COLO668 (cell line): ENCODE measurements at regions not wholly inside any gene's neighbourhood (a gene's known extent, or its start where the extent isn't known, plus 50 kb on each side); places are given as distances from the start of the nearest gene placed in this dataset.

Experiments
- DNase-seq: peaks from one replicate; lab custom pipeline; 2025; ENCODE audit not compliant: unreplicated experiment; lab: John Stamatoyannopoulos, UW

DNA sequence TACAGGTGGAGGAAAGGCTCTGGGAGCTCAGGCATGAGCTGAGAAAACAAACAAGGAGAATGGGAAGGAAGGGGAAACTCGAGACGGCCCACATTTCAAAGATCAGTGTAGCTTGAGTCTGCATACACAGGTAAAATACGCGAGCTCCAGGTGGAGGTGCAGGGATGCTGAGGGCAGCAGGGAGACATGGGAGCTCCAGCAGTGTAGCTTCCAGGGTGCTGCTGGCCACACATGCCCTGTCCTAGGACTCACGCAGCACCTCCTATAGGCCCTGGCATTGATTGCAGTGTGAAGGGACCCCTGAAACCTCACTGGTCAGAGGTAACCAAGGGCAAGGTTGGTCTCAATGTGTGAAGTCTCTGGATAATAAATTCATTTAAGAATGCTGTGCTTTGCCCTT, 362.8 kb upstream of the HS6ST1 start:
- DNase-seq: no peak

DNA sequence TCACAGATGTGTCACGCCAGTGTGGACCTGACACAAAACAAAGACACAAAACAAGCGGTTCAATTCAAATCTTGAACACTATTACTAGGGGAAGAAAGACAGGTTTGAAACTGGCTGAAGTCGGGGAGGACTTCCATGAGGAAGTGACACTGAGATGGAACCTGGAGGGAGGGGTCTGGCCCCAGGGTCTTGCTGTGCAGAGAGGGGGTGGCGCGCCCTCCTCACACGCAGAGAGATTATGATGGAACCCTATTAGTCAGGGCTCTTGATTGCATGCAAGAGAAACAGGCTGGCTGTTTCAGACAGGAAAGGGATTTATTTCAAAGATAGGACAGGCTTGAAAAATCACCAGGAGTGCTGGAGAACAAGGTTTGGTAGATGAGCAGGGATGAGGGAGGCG, 363.6 kb upstream of the HS6ST1 start:
- DNase-seq: no peak

DNA sequence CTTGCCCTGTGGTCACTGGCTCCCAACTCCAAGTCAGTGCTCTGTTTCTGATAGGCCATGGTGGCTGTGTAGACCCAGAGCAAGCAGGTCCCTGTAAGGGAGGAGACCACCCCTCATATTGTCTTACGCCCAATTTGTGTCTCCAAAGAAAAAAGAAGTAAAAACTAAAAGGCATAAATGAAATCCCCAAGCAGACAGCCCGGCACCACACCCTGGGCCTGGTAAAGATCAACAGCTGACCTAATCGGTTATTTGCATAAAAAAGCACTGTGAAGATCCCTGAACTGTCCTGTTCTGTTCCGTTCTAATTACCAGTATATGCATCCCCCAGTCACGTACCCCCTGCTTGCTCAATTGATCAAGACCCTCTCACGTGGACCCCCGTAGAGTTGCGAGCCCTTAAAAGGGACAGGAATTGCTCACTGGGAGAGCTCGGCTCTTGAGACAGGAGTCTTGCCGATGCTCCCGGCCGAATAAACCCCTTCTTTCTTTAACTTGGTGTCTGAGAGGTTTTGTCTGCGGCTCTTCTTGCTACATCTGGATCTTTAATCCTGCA, 364.1 kb upstream of the HS6ST1 start:
- no peak for DNase-seq

DNA sequence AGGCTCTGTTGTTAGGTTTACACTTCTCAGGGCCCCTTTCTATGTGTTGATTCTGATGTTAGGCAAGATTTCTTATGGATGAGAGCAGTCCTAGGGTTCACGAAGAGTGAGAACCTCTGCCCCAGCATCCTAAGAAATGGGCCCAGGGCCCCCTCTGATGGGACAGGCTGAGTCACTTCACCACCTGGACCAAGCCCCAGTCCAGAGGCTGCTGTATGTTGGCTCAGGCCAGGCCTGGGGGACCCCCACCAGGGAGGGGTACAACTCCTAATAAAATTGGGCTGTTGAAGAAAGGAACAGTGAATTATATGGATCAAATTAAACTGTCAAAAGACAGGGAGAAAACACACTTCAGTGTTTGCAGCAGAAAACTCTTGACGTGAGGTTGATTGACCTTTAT, 365.9 kb upstream of the HS6ST1 start:
- no peak for DNase-seq

DNA sequence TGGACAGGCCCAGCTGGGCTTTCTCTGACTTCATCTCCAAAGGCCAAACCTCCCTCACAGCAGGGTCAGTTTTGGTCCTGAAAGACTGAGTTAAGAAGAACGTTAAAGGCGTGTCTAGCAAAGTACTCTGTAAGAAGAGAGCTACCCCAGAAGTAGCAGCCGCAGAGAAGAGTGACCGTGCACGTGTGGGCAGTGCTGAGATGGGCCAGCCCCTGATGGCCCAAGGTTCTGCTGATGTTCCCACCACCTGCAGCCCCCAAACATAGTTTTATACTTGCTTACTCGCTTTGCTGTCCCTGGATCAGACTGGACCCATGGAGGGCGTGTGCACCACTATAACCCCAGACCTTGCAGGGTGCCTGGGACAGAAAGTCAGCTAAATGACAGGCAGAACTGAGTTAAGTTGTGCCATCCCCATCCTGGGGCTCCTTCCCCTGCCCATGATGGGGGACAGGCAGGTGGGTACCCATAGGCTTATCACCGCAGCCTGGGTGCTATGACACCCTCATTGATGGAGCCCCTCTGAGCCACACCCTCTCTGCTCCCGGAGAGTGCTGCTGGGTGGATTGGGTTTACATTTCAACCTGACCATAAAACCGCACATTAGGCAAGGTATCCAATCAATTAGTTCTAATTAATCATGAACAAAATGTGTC, 367.3 kb upstream of the HS6ST1 start:
- no peak for DNase-seq

DNA sequence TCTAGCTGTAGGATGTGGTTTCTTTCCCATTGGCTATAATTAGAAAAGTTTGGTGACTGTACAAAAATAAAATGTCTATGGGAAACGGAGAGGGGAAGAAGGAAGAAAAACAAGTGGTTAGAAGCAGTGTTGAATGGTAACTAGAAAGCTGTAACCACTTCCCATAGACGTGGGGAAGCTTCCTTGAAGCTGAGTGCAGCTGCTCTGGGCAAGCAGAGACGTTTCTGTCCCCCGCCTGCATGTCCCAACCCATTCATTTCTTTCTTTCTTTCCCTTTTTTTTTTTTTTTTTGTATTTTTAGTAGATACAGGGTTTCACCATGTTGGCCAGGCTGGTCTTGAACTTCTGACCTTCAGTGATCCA, 367.8 kb upstream of the HS6ST1 start:
- no peak for DNase-seq

DNA sequence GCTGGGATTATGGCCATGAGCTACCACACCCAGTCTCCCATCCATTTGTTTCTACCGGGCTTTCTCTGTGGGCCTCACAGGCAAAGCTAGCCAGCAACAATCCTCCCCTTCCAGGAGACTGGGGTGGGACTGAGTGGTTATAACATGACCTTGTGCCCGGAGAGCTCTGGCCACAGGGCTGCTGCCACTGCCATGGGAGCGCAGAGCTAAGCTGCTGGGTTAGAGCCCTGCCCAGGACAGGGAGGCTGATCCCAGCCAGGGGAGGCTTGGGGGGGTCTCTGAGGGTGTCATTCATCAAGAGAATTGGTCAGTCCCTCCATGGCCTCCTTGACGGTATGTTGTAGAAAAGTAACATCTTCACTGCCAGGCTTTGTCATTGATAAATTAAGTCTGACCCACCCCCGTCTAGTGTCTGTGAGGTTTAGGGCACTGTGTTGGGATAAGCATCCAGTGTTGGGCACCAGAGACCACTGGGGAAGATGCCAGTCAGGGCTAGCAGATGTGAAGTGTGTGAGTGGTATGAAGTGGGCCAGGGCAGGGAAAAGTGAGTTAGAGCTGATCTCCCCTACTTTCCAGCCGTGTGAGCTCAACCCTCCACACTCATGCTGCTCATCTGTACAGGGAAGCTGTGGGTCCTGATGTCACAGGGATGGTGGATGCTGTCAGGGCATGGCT, 368.4 kb upstream of the HS6ST1 start:
- DNase-seq: no peak

DNA sequence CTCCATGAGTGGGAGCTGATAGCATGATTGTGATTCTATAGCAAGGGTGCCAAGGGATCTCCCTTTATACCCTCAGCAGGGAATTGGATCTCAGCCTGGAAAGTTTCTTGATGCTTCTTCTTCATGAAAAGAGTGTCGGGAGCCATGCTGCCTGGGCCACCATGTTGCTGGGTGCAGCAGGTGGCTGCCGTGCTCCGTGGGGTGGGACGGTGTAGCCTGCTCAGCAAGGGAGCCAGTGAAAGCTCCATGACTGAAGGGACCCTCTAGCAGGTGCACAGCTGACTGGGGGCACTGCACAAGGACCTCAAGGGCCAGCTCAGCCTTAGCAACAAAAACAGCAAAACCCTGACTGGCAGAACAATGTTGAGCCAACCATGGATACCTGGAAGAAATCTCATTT, 368.9 kb upstream of the HS6ST1 start:
- DNase-seq: no peak

DNA sequence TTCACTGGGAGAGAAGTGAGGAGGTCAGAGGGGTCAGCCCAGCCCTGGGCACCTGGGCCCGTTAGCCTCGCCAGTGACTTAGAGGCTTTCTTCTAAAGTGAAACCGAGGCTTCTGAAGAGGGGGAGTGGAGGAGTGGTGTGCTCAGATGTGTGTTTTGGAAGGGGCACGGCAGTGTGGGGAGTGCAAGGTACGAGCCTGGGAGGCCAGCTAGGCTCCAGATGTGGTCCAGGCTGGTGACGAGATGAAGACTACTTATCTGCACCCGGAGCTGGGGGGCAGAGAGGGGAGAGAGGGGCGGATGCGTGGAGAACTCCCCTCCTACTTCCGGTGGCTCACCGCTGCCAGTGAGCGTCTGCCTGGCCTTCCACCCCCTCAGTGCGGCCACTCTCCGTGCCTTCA, 371.3 kb upstream of the HS6ST1 start:
- DNase-seq: no peak

DNA sequence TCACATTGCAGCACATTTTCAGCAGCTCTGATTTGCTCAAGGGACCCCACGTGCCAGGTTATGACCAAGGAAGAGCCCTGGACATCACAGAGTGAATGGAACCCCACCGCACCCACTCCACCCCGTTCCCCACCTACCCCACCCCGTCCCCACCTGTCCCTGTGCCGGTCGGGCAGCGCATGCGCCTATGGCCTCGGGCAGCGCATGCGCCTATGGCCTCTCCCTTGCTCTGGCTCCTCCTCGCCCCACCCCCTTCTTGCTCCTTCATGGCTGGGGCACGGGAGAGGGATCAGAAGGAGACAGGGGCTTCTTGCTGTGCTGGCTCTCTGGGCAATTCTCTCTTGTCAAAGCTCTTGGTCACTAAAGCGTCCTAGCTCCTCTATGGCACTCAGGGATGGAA, 371.8 kb upstream of the HS6ST1 start:
- DNase-seq: no peak

DNA sequence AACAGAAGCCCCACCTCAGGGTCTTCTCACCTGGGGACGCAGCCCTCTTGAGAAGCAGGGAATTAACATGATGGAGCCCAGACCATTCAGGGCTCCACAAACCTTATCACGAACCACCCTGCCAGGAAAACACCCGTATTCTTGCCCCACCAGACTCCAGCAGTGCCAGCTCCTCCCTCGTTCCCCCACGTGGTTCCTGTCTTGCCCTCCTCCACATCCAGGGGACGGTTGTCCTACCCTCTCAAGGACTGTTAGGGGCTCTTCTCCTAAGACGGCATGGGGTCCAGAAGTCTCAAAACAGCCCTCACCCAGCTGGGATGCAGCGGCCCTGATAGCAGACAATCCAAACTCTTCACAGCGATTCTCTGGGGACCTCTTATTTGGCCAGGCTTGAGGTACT, 372.2 kb upstream of the HS6ST1 start:
- no peak for DNase-seq

DNA sequence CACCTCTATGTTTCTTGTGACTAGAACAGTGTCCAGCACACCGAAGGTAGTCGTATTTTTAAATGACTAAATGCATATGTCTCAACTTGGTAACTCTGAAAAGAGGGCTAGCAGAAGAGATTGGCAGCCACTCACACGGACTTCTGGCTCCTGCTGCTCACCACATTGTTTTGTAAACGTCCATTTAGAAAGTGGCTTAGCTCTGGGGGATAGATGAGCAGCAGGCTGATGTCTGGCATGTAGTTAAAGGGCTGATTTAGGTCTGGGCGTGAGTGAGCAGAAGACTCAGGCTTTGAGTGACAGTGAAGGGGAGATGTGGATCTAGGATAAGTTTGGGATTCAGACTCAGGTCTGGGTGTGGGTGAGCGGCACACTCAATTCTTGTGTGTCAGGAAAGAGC, 372.9 kb upstream of the HS6ST1 start:
- DNase-seq: no peak

DNA sequence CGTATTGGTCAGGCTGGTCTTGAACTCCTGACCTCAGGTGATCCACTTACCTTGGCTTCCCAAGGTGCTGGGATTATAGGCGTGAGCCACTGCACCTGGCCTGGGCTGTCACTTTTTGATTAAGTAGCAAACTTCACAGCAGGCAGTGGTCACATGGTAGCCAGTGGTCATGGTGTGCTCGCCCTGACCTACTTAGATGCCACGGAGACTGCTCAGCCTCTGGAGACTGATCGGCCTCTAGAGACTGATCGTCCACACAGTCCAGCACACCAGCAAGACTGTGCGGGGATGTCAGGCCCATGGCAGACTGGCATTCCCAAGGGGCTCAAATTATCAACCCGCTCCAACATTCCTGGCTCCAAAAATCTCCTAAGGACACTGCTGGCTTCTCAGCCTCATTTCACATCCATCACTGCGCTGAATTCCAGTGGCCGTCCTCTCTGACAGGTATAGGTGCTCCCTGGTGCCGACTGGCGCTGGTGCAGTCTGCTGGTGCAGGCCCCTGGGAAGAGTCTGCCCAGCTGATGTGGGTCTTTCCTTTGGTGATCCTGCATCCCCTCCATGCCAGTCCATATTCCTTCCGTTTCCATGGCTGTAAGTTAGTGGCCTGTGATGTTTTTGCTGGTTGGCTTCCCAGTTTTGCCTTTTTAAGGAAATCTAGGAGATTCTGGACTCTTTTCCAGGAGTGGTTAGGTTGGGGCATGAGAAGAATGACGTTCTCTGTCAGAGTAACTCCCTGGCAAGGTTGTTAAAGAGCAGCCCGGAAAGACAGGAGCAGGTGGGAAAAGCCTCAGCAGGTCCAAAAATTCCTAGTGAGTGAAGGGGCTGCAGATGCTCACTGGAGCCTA, 374.5 kb upstream of the HS6ST1 start:
- DNase-seq: no peak

DNA sequence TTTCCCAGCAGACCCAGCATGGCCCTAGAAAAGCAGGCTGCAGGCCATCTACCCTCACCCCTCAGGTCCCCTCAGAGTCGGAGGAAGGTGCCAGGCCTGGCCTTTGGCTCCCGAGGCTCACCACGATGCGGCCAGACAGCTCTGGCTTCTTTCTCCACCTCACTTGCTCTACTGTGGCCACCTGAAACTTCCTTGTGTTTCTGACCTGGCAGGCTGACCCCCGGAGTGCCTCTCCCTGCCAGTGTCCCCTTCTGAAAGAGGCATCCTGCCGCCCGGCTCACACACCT, 375.0 kb upstream of the HS6ST1 start:
- DNase-seq: no peak

DNA sequence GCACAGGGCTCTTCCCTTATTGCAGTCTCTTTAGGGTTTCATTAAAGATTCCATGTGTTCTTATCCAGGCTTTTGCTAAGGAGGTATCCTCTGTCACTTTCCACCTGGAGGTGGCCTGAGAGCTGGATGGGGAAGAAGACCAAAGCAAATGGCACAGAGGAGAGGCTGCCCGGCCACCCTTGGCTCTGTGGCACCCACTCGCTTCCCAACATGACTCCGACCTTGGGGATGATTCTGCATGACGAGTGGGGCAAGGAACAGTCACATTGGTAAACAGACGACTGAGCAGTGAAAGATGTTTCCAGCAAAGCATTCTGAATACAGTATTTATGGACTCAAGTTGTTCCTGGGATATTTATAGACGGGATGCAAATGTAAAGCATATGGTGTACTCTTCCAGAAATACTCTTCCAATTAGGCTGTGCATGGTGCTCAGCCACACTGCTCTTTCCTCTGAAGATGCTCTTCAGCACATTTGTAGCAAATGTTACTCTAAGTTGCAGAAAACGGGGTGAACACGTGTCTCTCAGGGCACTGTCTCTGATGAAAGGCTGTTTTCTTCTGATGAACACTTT, 377.1 kb upstream of the HS6ST1 start:
- no peak for DNase-seq

DNA sequence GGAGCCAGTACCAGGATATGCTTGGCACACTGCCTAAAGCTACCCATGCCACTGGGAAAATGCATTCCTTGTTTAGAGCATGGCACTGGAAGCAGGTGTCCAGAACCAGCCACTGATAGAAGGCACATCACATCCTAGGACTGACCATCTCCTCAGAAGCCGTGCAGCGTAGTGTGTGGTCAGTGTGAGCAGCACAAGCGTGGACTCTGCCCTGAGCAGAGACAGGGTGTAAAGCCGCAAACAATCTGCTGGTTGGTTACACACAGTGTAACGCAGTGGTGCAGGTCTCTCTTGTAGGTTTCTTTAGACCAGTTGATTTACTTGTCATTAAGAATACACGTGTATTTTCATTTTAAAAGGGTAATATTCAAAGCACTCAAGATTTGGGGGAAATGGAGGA, 377.8 kb upstream of the HS6ST1 start:
- DNase-seq: no peak

DNA sequence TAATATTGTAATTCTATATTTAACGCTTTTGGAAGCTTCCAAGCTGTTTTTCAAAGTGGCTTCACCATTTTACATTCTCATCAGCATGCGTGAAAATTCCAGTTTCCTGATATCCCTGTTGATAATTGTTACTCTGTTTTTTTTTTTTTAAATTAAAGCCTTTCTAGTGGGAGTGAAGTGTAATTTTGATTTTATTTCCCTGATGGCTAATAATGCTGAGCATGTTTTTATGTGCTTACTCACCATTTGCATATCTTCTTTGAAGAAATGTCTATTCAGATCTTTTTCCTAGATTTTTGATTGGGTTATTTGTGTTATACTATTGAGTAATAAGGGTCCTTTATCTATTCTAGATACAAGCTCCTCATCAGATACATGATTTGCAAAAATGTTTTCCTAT, 382.8 kb upstream of the HS6ST1 start:
- DNase-seq: no peak

DNA sequence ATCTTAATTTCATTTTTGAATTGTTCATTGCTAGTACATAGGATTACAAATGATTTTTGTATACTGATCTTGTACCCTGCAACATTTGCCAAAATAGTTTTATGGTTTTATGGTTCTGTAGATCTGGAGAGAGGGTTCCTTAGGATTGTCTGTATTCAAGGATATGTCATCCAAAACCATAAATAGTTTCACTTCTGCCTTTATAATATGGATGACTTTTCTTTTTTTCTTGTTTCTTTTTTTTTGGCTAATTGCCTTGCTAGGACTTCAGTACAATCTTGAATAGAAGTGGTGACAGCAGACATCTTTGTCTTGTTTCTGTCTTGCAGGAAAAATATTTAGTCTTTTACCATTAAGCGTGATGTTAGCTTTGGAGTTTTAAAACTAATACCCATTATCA, 383.9 kb upstream of the HS6ST1 start:
- no peak for DNase-seq

DNA sequence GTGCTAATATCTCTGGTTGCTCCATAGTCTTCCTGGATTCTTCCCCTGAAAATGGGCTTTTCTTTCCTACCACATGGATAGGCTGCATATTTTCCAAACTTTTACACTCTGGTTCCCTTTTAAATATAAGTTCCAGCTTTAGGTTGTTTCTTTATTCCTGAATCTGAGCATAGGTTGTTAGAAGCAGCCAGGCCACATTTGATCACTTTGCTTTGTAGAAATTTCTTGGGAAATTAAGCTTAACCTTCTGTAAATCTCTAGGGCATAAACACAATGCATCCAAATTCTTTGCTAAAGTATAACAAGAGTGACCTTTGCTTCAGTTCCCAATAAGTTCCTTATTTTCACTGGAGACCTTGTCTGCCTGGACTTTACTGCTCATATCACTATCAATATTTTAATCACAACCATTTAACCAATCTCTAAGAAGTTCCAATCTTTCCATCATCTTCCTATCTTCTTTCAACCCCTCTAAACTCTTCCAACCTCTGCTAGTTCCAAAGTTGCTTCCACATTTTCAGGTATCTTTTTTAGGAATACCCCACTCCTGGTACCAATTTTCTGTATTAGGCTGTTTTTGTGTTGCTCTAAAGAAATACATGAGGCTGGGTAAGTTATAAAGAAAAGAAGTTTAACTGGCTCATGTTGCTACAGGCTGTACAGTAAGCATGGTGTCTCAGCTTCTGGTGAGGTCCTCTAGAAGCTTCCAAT, 389.6 kb upstream of the HS6ST1 start:
- no peak for DNase-seq

DNA sequence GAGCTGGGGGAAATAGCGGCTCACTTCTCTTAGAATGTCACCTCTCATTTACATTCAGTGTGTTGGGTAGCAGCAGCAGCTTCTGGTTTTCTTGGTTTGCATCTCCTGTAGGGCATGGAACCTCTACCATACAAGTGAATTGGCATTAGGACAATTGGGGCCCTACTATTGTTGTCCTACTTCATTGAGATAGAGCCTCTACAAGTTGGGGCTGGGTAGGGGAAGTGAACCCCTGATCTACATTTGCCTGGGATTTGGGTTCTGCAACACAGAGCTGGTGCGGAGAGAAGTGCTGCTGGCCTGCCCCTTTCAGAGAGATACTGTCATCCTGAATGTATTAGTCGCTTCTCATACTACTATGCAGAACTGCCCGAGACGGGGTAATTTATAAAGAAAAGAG, 391.6 kb upstream of the HS6ST1 start:
- DNase-seq: no peak

DNA sequence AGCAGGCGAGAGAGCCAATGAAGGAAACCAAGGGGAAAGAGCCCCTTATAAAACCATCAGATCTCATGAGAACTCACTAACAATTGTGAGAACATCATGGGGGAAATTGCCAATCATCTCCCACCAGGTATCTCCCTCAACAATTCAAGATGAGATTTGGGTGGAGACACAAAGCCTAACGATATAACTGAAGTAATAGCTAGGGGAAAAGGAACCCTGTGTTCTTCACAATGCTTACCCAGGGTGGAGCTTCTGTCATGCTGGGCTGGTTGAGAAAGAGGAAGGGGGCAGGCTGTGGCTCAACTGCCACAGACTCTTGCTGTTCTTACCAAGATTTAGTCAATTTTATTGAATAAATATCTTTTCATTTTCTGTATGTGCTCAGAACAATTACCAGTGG, 392.1 kb upstream of the HS6ST1 start:
- no peak for DNase-seq
